Naive thymus-derived CD4-positive, alpha-beta T cell (primary cell): ENCODE measurements at regions not wholly inside any gene's neighbourhood (a gene's known extent, or its start where the extent isn't known, plus 50 kb on each side); places are given as distances from the start of the nearest gene placed in this dataset.

Experiments used
- ATAC-seq: fragments of 150-1000 bp; cut with Tn5 transposase; 2 replicates; pipeline ENCODE4 v1.10.0; 2021; ENCODE audit warnings: mild to moderate bottlenecking, moderate library complexity
- CTCF ChIA-PET: fragments of 350-600 bp; sonication (Branson Sonifier 250); formaldehyde crosslinking; loops from one replicate; lab custom pipeline; 2021; ENCODE audit warnings: antibody characterized with exemption; lab: Charles Lee
- POLR2A ChIA-PET: fragments of 350-600 bp; sonication (Branson Sonifier 250); formaldehyde crosslinking; loops from one replicate; lab custom pipeline; 2021; ENCODE audit warnings: antibody characterized with exemption, inconsistent platforms; lab: Charles Lee
- DNase-seq, 9 donors: peaks; one replicate each; pipeline versions ENCODE4 v3.0.0 to v3.0.0-alpha.2; 2020 to 2022; ENCODE audit warnings: mixed read lengths in 1 of 9
- H3K27ac ChIP-seq: one replicate; pipeline ENCODE4 v1.7.0; 2013; ENCODE audit warnings: mild to moderate bottlenecking, low read depth, low read length, moderate library complexity
- H3K27me3 ChIP-seq, 2 donors: one replicate each; pipeline ENCODE4 v1.7.0; 2013; ENCODE audit warnings: low read length in 2 of 2, mild to moderate bottlenecking in 2 of 2, moderate library complexity in 2 of 2; ENCODE audit not compliant: control insufficient read depth in 2 of 2, insufficient read depth in 2 of 2
- H3K36me3 ChIP-seq, 3 experiments: 1 replicate in 2 of 3; 2 replicates in 1 of 3; pipeline ENCODE4 v1.7.0; 2013; ENCODE audit warnings: low read length in 3 of 3, mild to moderate bottlenecking in 3 of 3, moderate library complexity in 1 of 3; ENCODE audit not compliant: insufficient read depth in 3 of 3, control insufficient read depth in 2 of 3
- H3K4me1 ChIP-seq, 2 donors: one replicate each; pipeline ENCODE4 v1.7.0; 2013; ENCODE audit warnings: low read length in 2 of 2, mild to moderate bottlenecking in 2 of 2, moderate library complexity in 1 of 2; ENCODE audit not compliant: control insufficient read depth in 2 of 2, insufficient read depth in 2 of 2
- H3K4me3 ChIP-seq: 2 replicates; pipeline ENCODE4 v1.7.0; 2013; ENCODE audit warnings: mild to moderate bottlenecking, low read length
- H3K9me3 ChIP-seq, 3 experiments: 1 replicate in 2 of 3; 2 replicates in 1 of 3; pipeline ENCODE4 v1.7.0; 2013; ENCODE audit warnings: low read length in 3 of 3; ENCODE audit not compliant: control insufficient read depth in 2 of 3
- H3K27ac Mint-ChIP-seq, 9 donors: one replicate each; pipeline ENCODE4 v1.8.0; 2020 to 2022; ENCODE audit warnings: mixed read lengths in 9 of 9, mild to moderate bottlenecking in 8 of 9, moderate library complexity in 5 of 9, inconsistent platforms in 2 of 9
- H3K27me3 Mint-ChIP-seq, 5 donors: one replicate each; pipeline ENCODE4 v1.8.0; 2021 to 2022; ENCODE audit warnings: mixed read lengths in 5 of 5, mild to moderate bottlenecking in 1 of 5
- H3K36me3 Mint-ChIP-seq, 5 donors: one replicate each; pipeline ENCODE4 v1.8.0; 2020 to 2022; ENCODE audit warnings: mixed read lengths in 5 of 5, mild to moderate bottlenecking in 3 of 5, inconsistent platforms in 1 of 5
- H3K4me1 Mint-ChIP-seq, 7 donors: one replicate each; pipeline ENCODE4 v1.8.0; 2020 to 2022; ENCODE audit warnings: mixed read lengths in 7 of 7, mild to moderate bottlenecking in 3 of 7, inconsistent platforms in 1 of 7
- H3K4me3 Mint-ChIP-seq, 10 donors: one replicate each; pipeline ENCODE4 v1.8.0; 2020 to 2022; ENCODE audit warnings: mild to moderate bottlenecking in 10 of 10, mixed read lengths in 10 of 10, moderate library complexity in 6 of 10, inconsistent platforms in 2 of 10
- H3K9me3 Mint-ChIP-seq, 11 donors: one replicate each; pipeline ENCODE4 v1.8.0; 2020 to 2022; ENCODE audit warnings: mixed read lengths in 11 of 11, mild to moderate bottlenecking in 4 of 11, inconsistent platforms in 1 of 11, moderate library complexity in 1 of 11
- intact Hi-C, 2 donors: fragments of 100-400 bp; cut with micrococcal nuclease; formaldehyde crosslinking; loops; one replicate each; pipeline ENCODE4 v1.15.1; 2023

GRCh38 chr3:168331756-168332155, 236.0 kb upstream of the GOLIM4 start:
- POLR2A ChIA-PET: no interaction called here
- H3K4me1 ChIP-seq: no peaks in the 10 kb centered on the region
- no peak for ATAC-seq

GRCh38 chr3:168330983-168331382, 235.3 kb upstream of the GOLIM4 start:
- no peak overlapping the region for H3K4me3 ChIP-seq
- POLR2A ChIA-PET: interaction anchor here (0.7 kb wide), 1 partner anchor 96 kb away, joined by 3 read pairs; no protein-coding TSS in a partner anchor
- intact Hi-C loops: no loop called here
- peaks cover 0 to 12% (median 0%) of the 10 kb centered on the region in 11 donors for H3K9me3 Mint-ChIP-seq
- no peak overlapping the region for H3K27ac Mint-ChIP-seq
- ATAC-seq (no peak), DNase-seq (no peak)
- no peaks in the 10 kb centered on the region for H3K27me3 Mint-ChIP-seq
- no peaks in the 10 kb centered on the region for H3K36me3 Mint-ChIP-seq
- H3K27me3 ChIP-seq: no peaks in the 10 kb centered on the region
- no peaks in the 10 kb centered on the region for H3K4me1 ChIP-seq
- H3K9me3 ChIP-seq: no peaks in the 10 kb centered on the region
- H3K4me1 Mint-ChIP-seq: no peaks in the 10 kb centered on the region
- no peaks in the 10 kb centered on the region for H3K36me3 ChIP-seq
- no peak overlapping the region for H3K27ac ChIP-seq
- no peak overlapping the region for H3K4me3 Mint-ChIP-seq
- CTCF ChIA-PET: no interaction called here

More at GRCh38 chr3:168331756-168332155, 236.0 kb upstream of the GOLIM4 start:
- H3K4me3 ChIP-seq: no peak overlapping the region
- Mint-ChIP-seq H3K27ac (no peak overlapping the region), H3K9me3 (peaks cover 0 to 12% (median 0%) of the 10 kb centered on the region in 11 donors), H3K27me3 (no peaks in the 10 kb centered on the region), H3K4me3 (no peak overlapping the region), H3K36me3 (no peaks in the 10 kb centered on the region), H3K4me1 (no peaks in the 10 kb centered on the region)
- intact Hi-C loops: no loop called here
- no peaks in the 10 kb centered on the region for H3K36me3 ChIP-seq
- CTCF ChIA-PET: no interaction called here
- no peaks in the 10 kb centered on the region for H3K27me3 ChIP-seq
- DNase-seq: no peak
- H3K27ac ChIP-seq: no peak overlapping the region
- no peaks in the 10 kb centered on the region for H3K9me3 ChIP-seq

- H3K27ac ChIP-seq: no peak overlapping the region
- Mint-ChIP-seq H3K4me3 (no peak overlapping the region), H3K9me3 (peaks cover 0 to 12% (median 0%) of the 10 kb centered on the region in 11 donors), H3K36me3 (no peaks in the 10 kb centered on the region), H3K27me3 (no peaks in the 10 kb centered on the region), H3K27ac (no peak overlapping the region), H3K4me1 (no peaks in the 10 kb centered on the region)
- no peak overlapping the region for H3K4me3 ChIP-seq
- POLR2A ChIA-PET: no interaction called here
- DNase-seq (no peak), ATAC-seq (no peak)
- intact Hi-C loops: no loop called here
- no peaks in the 10 kb centered on the region for H3K27me3 ChIP-seq
- H3K9me3 ChIP-seq: no peaks in the 10 kb centered on the region
- H3K36me3 ChIP-seq: no peaks in the 10 kb centered on the region
- H3K4me1 ChIP-seq: no peaks in the 10 kb centered on the region
- CTCF ChIA-PET: no interaction called here
Measured at GRCh38 chr3:168327856-168328255, 232.1 kb upstream of the GOLIM4 start.

- H3K9me3 Mint-ChIP-seq: peaks cover 0 to 7% (median 0%) of the 10 kb centered on the region in 11 donors
Measured at GRCh38 chr3:168325684-168326083, 230.0 kb upstream of the GOLIM4 start.

GRCh38 chr3:168322941-168323340, 227.2 kb upstream of the GOLIM4 start:
- Mint-ChIP-seq H3K4me1 (no peaks in the 10 kb centered on the region), H3K36me3 (no peaks in the 10 kb centered on the region), H3K4me3 (no peak overlapping the region), H3K27me3 (no peaks in the 10 kb centered on the region), H3K27ac (no peak overlapping the region), H3K9me3 (peaks cover 0 to 11% (median 0%) of the 10 kb centered on the region in 11 donors)
- Histone ChIP-seq H3K36me3 (no peaks in the 10 kb centered on the region), H3K4me3 (no peak overlapping the region), H3K4me1 (no peaks in the 10 kb centered on the region), H3K9me3 (no peaks in the 10 kb centered on the region), H3K27me3 (no peaks in the 10 kb centered on the region), H3K27ac (no peak overlapping the region)
- CTCF ChIA-PET: no interaction called here
- no peak for ATAC-seq
- no peak for DNase-seq
- POLR2A ChIA-PET: no interaction called here
- intact Hi-C loops: no loop called here

More at GRCh38 chr3:168325684-168326083, 230.0 kb upstream of the GOLIM4 start:
- ATAC-seq (no peak), DNase-seq (no peak)
- H3K36me3 Mint-ChIP-seq: no peaks in the 10 kb centered on the region
- ChIA-PET POLR2A (no interaction called here), CTCF (no interaction called here)
- intact Hi-C loops: no loop called here
- no peak overlapping the region for H3K27ac ChIP-seq
- no peaks in the 10 kb centered on the region for H3K36me3 ChIP-seq
- H3K27me3 ChIP-seq: no peaks in the 10 kb centered on the region
- no peaks in the 10 kb centered on the region for H3K4me1 ChIP-seq
- no peaks in the 10 kb centered on the region for H3K4me1 Mint-ChIP-seq
- H3K4me3 ChIP-seq: no peak overlapping the region
- H3K4me3 Mint-ChIP-seq: no peak overlapping the region
- H3K9me3 ChIP-seq: no peaks in the 10 kb centered on the region
- H3K27ac Mint-ChIP-seq: no peak overlapping the region
- H3K27me3 Mint-ChIP-seq: no peaks in the 10 kb centered on the region

- Histone ChIP-seq H3K4me1 (no peaks in the 10 kb centered on the region), H3K27ac (no peak overlapping the region), H3K9me3 (no peaks in the 10 kb centered on the region), H3K27me3 (no peaks in the 10 kb centered on the region), H3K36me3 (no peaks in the 10 kb centered on the region), H3K4me3 (no peak overlapping the region)
- Mint-ChIP-seq H3K27me3 (no peaks in the 10 kb centered on the region), H3K9me3 (peaks cover 0 to 8% (median 0%) of the 10 kb centered on the region in 11 donors), H3K4me3 (no peak overlapping the region), H3K36me3 (no peaks in the 10 kb centered on the region), H3K27ac (no peak overlapping the region), H3K4me1 (no peaks in the 10 kb centered on the region)
- POLR2A ChIA-PET: no interaction called here
- no peak for DNase-seq
- intact Hi-C loops: no loop called here
- no peak for ATAC-seq
- CTCF ChIA-PET: no interaction called here
Measured at GRCh38 chr3:168314166-168314565, 218.4 kb upstream of the GOLIM4 start.

GRCh38 chr3:168312984-168313383, 217.3 kb upstream of the GOLIM4 start:
- Mint-ChIP-seq H3K4me3 (no peak overlapping the region), H3K4me1 (no peaks in the 10 kb centered on the region), H3K27me3 (no peaks in the 10 kb centered on the region), H3K9me3 (peaks cover 0 to 5% (median 0%) of the 10 kb centered on the region in 11 donors), H3K27ac (no peak overlapping the region), H3K36me3 (no peaks in the 10 kb centered on the region)
- CTCF ChIA-PET: no interaction called here
- Histone ChIP-seq H3K4me1 (no peaks in the 10 kb centered on the region), H3K36me3 (no peaks in the 10 kb centered on the region), H3K27ac (no peak overlapping the region), H3K9me3 (no peaks in the 10 kb centered on the region), H3K4me3 (no peak overlapping the region), H3K27me3 (no peaks in the 10 kb centered on the region)
- POLR2A ChIA-PET: no interaction called here
- intact Hi-C loops: no loop called here
- ATAC-seq (no peak), DNase-seq (no peak)
